Hematopoietic multipotent progenitor cell treated with erythropoietin and hydrocortisone succinate and interleukin-3 and kit ligand, for 6 days (in vitro differentiated cells): ENCODE measurements at regions not wholly inside any gene's neighbourhood (a gene's known extent, or its start where the extent isn't known, plus 50 kb on each side); places are given as distances from the start of the nearest gene placed in this dataset.
"Not testable (repeated sequence)": the region's sequence is repeated elsewhere in the genome, so short reads cannot be mapped to it uniquely, and the experiment has no call there.

ENCODE experiments used
- DNase-seq: peaks from one replicate; pipeline ENCODE4 v3.0.0-alpha.2; 2015

- DNase-seq, result peak; percentile 81
These were observed 56.8 kb upstream of the FAM171A1 start for GRCh38 chr10:15427843-15428414.

- DNase-seq, result no peak
These were observed 55.5 kb upstream of the FAM171A1 start for GRCh38 chr10:15426558-15426957.

GRCh38 chr10:15426115-15426514, 55.0 kb upstream of the FAM171A1 start:
- no peak for DNase-seq

GRCh38 chr10:15421875-15422274, 50.8 kb upstream of the FAM171A1 start:
- not testable (repeated sequence) for DNase-seq
